ENCODE measurements at regions not wholly inside any gene's neighbourhood (a gene's known extent, or its start where the extent isn't known, plus 50 kb on each side); places are given as distances from the start of the nearest gene placed in this dataset.

DNA sequence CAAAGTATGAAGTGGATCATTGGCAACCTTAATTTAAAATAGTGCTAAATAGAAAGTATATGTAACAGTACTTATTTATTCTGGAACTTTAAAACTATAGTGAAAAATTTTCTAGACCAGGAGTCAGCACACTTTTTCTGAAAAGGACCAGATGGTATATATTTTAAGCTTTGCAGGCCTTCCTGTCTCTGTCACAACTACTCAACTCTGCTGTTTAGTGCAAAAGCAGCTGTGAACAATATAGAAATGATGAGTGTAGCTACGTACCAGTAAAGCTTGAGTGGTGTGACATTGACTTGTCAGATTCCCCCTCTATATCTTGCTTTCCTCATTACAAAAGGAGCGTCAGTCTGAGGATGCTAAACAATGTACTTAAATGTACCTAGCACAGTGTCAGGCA, 88.1 kb upstream of the IGFBP3 start:
- TF ChIP-seq, protein P1, sequence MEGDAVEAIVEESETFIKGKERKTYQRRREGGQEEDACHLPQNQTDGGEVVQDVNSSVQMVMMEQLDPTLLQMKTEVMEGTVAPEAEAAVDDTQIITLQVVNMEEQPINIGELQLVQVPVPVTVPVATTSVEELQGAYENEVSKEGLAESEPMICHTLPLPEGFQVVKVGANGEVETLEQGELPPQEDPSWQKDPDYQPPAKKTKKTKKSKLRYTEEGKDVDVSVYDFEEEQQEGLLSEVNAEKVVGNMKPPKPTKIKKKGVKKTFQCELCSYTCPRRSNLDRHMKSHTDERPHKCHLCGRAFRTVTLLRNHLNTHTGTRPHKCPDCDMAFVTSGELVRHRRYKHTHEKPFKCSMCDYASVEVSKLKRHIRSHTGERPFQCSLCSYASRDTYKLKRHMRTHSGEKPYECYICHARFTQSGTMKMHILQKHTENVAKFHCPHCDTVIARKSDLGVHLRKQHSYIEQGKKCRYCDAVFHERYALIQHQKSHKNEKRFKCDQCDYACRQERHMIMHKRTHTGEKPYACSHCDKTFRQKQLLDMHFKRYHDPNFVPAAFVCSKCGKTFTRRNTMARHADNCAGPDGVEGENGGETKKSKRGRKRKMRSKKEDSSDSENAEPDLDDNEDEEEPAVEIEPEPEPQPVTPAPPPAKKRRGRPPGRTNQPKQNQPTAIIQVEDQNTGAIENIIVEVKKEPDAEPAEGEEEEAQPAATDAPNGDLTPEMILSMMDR (IDR thresholded peaks at IDR 0.05; ENCODE audit: low read depth, low read length): no peak
- TF ChIP-seq POLR2A (IDR thresholded peaks at IDR 0.05; ENCODE audit: extremely low read depth, insufficient read length) (no peak), MYC (IDR thresholded peaks at IDR 0.05; ENCODE audit: low read depth, low read length) (no peak)
- TF ChIP-seq, protein P2, sequence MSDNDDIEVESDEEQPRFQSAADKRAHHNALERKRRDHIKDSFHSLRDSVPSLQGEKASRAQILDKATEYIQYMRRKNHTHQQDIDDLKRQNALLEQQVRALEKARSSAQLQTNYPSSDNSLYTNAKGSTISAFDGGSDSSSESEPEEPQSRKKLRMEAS (IDR thresholded peaks at IDR 0.05; ENCODE audit: low read depth, low read length): no peak
- H3K4me3 ChIP-seq (ENCODE audit: low read depth, low read length): no peak overlapping the region
- no peak for DNase-seq (ENCODE audit: low read depth)

DNA sequence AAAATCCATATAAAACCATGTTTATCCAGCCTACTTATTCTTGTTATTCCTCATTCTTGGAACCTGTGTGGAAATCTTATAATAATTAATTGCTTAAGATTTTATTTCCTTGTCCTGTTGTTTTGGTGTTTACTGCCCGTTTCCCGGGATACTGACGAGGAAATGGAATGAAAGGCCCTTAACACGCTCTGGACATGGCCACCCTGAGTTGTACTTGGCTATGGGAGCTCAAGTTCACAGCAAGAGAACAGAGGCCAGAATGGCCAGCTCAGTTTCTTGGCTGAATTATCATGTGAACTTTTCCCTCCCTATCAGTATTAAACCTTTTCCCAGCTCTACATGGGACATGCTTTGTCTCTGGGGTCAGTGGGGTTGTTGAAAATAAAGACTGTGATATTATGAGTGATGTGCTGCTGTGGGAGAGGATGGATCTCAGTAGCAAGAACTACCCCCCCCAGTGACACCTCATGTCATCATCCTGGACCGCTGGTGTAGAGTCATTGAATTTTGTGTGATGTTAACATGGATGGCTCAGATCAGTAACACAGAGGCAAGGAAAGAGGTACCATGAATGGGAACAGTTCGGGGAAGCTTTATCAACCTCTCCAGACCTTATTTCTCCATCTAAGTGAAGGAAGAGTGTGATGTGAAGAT, 87.0 kb upstream of the IGFBP3 start:
- DNase-seq (ENCODE audit: low read depth): no peak
- TF ChIP-seq, protein P1 (IDR thresholded peaks at IDR 0.05; ENCODE audit: low read depth, low read length): no peak
- no peak for TF ChIP-seq MYC (IDR thresholded peaks at IDR 0.05; ENCODE audit: low read depth, low read length)
- no peak for TF ChIP-seq POLR2A (IDR thresholded peaks at IDR 0.05; ENCODE audit: extremely low read depth, insufficient read length)
- TF ChIP-seq, protein P2 (IDR thresholded peaks at IDR 0.05; ENCODE audit: low read depth, low read length): no peak
- no peak overlapping the region for H3K4me3 ChIP-seq (ENCODE audit: low read depth, low read length)

DNA sequence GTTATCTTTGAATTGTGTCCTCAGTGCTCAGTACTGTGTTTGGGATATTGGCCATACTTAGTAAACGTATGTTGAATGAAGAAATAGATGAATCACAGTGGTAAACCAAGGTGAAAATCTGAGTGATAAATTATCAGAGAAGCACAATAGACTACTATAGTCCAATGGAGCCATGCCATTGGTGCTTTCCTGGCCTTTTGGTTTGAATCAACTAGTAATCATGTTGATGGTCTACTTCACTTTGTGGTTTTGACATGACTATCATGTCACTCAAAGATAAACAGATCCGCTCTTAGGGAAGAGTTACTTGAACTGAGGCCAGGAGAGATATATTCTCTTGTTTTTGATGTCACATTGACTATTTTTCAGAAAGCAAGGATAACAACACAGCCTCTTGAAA, 86.1 kb upstream of the IGFBP3 start:
- no peak for DNase-seq (ENCODE audit: low read depth)
- H3K4me3 ChIP-seq (ENCODE audit: low read depth, low read length): no peak overlapping the region
- TF ChIP-seq, protein P1 (IDR thresholded peaks at IDR 0.05; ENCODE audit: low read depth, low read length): no peak
- TF ChIP-seq, protein P2 (IDR thresholded peaks at IDR 0.05; ENCODE audit: low read depth, low read length): no peak

DNA sequence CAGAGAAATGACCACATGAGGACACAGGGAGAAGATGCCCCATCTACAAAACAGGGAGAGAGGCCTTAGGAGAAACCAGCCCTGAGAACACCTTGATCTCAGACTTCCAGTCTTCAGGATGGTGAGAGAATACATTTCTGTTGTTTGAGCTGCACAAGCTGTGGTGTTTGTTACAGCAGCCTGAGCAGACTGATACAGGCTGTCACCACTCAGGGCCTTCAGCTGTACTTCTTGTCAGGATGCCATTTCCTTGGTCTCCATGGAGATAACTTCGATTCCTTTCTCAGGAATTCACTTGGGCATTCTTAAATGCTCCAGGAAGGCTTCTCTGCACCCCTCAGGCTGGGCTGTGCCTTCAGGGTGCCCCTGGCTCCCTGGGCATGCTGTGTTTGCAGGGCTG, 85.7 kb upstream of the IGFBP3 start:
- DNase-seq (ENCODE audit: low read depth): no peak
- TF ChIP-seq, protein P2 (IDR thresholded peaks at IDR 0.05; ENCODE audit: low read depth, low read length): no peak
- no peak for TF ChIP-seq POLR2A (IDR thresholded peaks at IDR 0.05; ENCODE audit: extremely low read depth, insufficient read length)
- no peak for TF ChIP-seq MYC (IDR thresholded peaks at IDR 0.05; ENCODE audit: low read depth, low read length)
- TF ChIP-seq, protein P1 (IDR thresholded peaks at IDR 0.05; ENCODE audit: low read depth, low read length): no peak
- no peak overlapping the region for H3K4me3 ChIP-seq (ENCODE audit: low read depth, low read length)

DNA sequence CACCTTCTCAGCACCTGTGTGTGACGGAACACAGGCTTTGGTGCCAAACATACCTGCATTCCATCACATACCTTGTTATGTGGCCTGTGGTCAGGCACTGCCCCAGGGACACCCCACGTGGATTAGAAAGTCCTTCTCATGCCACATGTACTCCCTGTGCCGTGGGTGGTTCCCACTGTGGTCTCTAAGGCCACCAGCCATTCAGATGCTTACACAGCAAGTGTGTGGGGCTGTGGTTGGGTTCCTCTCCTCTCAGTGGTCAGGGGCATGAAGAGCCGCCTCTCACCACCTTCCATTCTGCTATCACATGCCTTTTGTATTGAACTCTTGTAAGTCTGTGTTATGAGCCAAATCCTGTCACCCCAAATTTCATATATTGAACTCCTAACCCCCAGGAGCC, 85.1 kb upstream of the IGFBP3 start:
- TF ChIP-seq, protein P1 (IDR thresholded peaks at IDR 0.05; ENCODE audit: low read depth, low read length): no peak
- TF ChIP-seq POLR2A (IDR thresholded peaks at IDR 0.05; ENCODE audit: extremely low read depth, insufficient read length) (no peak), MYC (IDR thresholded peaks at IDR 0.05; ENCODE audit: low read depth, low read length) (no peak)
- TF ChIP-seq, protein P2 (IDR thresholded peaks at IDR 0.05; ENCODE audit: low read depth, low read length): no peak
- H3K4me3 ChIP-seq (ENCODE audit: low read depth, low read length): no peak overlapping the region
- DNase-seq (ENCODE audit: low read depth): no peak
